ENCODE measurements at regions not wholly inside any gene's neighbourhood (a gene's known extent, or its start where the extent isn't known, plus 50 kb on each side); places are given as distances from the start of the nearest gene placed in this dataset.

DNA sequence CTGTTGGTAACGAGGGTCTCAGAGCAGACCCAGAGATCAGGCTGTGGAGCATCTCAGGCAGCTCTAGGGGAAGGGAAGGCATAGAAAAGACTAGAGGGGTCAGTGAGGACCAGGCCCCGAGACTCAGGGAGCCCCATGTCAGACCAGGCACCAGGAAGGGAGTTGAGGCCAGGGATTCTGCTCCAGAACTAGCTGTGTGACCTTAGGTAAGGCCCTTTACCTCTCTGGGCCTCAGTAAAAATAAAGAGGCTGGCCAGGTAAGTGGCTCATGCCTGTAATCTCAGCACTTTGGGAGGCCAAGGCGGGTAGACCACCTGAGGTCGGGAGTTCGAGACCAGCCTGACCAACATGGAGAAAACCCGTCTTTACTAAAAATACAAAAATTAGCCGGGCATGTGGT lies 176.4 kb upstream of the IER5L start:
- no peak overlapping the region for H3K4me3 ChIP-seq (ENCODE audit: low read length)

DNA sequence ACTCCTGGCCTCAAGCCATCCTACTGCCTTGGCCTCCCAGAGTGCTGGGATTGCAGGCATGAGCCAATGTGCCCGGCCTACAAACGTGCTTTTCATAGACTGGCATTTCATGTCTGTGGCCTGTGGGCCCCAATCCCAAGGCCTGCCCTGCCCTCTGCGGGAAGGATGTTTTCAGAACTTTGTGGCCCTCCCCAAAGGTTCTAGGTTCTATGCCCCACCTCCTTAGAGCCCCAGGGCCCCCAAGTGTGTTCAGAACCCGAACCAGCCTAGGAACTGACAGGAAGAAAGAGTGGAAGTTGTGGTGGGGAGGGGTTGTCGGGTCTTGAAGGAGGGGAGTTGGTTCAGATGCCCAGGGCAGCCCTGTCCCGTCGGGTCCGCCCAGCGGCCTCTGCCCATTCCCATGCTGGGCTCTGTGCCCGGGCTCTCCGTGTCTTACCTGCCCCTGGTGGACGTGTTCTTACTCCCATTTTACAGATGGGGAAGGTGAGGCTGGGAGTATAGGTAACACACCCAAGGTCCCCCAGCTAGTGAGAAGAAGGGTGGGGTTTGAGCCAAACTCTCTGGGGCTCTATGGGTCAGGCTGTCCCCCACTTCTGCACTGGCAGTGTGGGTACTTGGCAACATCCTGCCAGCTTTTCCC lies 175.8 kb upstream of the IER5L start:
- Histone ChIP-seq H3K9me3 (ENCODE audit: control insufficient read depth, insufficient read depth, low read length) (no peaks in the 10 kb centered on the region), H3K79me2 (ENCODE audit: control insufficient read depth, low read length) (no peaks in the 10 kb centered on the region), H3K9me2 (replicated peaks; ENCODE audit: control insufficient read depth, low read length) (no peaks in the 10 kb centered on the region), H3K36me3 (ENCODE audit: control insufficient read depth, low read length) (no peaks in the 10 kb centered on the region), H3K4me3 (ENCODE audit: low read length) (no peak overlapping the region), H3F3A (ENCODE audit: control insufficient read depth, insufficient read depth) (no peaks in the 10 kb centered on the region), H3K27me3 (ENCODE audit: control insufficient read depth, low read length) (no peaks in the 10 kb centered on the region), H3K4me2 (ENCODE audit: low read length) (no peak overlapping the region), H3K27ac (ENCODE audit: low read depth, low read length) (no peak overlapping the region), H4K20me1 (ENCODE audit: control insufficient read depth, insufficient read depth, low read depth, low read length) (no peaks in the 10 kb centered on the region), H3K4me1 (ENCODE audit: control insufficient read depth, low read length) (no peaks in the 10 kb centered on the region)
- TF ChIP-seq EZH2phosphoT487 (IDR thresholded peaks at IDR 0.05; ENCODE audit: borderline replicate concordance, low read length) = no peak
- TF ChIP-seq, protein P1, sequence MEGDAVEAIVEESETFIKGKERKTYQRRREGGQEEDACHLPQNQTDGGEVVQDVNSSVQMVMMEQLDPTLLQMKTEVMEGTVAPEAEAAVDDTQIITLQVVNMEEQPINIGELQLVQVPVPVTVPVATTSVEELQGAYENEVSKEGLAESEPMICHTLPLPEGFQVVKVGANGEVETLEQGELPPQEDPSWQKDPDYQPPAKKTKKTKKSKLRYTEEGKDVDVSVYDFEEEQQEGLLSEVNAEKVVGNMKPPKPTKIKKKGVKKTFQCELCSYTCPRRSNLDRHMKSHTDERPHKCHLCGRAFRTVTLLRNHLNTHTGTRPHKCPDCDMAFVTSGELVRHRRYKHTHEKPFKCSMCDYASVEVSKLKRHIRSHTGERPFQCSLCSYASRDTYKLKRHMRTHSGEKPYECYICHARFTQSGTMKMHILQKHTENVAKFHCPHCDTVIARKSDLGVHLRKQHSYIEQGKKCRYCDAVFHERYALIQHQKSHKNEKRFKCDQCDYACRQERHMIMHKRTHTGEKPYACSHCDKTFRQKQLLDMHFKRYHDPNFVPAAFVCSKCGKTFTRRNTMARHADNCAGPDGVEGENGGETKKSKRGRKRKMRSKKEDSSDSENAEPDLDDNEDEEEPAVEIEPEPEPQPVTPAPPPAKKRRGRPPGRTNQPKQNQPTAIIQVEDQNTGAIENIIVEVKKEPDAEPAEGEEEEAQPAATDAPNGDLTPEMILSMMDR (IDR thresholded peaks at IDR 0.05; ENCODE audit: low read depth, low read length, poor library complexity, severe bottlenecking) = no peak

More for the DNA sequence above, 176.4 kb upstream of the IER5L start:
- Histone ChIP-seq H3K9me2 (replicated peaks; ENCODE audit: control insufficient read depth, low read length) (no peaks in the 10 kb centered on the region), H3F3A (ENCODE audit: control insufficient read depth, insufficient read depth) (no peaks in the 10 kb centered on the region), H3K27ac (ENCODE audit: low read depth, low read length) (no peak overlapping the region), H4K20me1 (ENCODE audit: control insufficient read depth, insufficient read depth, low read depth, low read length) (no peaks in the 10 kb centered on the region), H3K4me2 (ENCODE audit: low read length) (no peak overlapping the region), H3K27me3 (ENCODE audit: control insufficient read depth, low read length) (no peaks in the 10 kb centered on the region; the same call in 1 of the 2 replicates), H3K36me3 (ENCODE audit: control insufficient read depth, low read length) (no peaks in the 10 kb centered on the region), H3K9me3 (ENCODE audit: control insufficient read depth, insufficient read depth, low read length) (no peaks in the 10 kb centered on the region), H3K79me2 (ENCODE audit: control insufficient read depth, low read length) (no peaks in the 10 kb centered on the region), H3K4me1 (ENCODE audit: control insufficient read depth, low read length) (no peaks in the 10 kb centered on the region)
- TF ChIP-seq, protein P1 (IDR thresholded peaks at IDR 0.05; ENCODE audit: low read depth, low read length, poor library complexity, severe bottlenecking) = no peak
- TF ChIP-seq EZH2phosphoT487 (IDR thresholded peaks at IDR 0.05; ENCODE audit: borderline replicate concordance, low read length) = no peak

GRCh38 chr9:129352146-129352865 lies 174.2 kb upstream of the IER5L start:
- no peaks in the 10 kb centered on the region for H3K9me3 ChIP-seq (ENCODE audit: control insufficient read depth, insufficient read depth, low read length)
- H3K4me2 ChIP-seq (ENCODE audit: low read length) = no peak overlapping the region
- no peak for TF ChIP-seq EZH2phosphoT487 (IDR thresholded peaks at IDR 0.05; ENCODE audit: borderline replicate concordance, low read length)
- TF ChIP-seq, protein P1 (IDR thresholded peaks at IDR 0.05; ENCODE audit: low read depth, low read length, poor library complexity, severe bottlenecking) = no peak
- H3K27ac ChIP-seq (ENCODE audit: low read depth, low read length) = no peak overlapping the region
- no peaks in the 10 kb centered on the region for H3K36me3 ChIP-seq (ENCODE audit: control insufficient read depth, low read length)
- no peaks in the 10 kb centered on the region for H3K4me1 ChIP-seq (ENCODE audit: control insufficient read depth, low read length)
- no peaks in the 10 kb centered on the region for H3K9me2 ChIP-seq (replicated peaks; ENCODE audit: control insufficient read depth, low read length)
- H4K20me1 ChIP-seq (ENCODE audit: control insufficient read depth, insufficient read depth, low read depth, low read length) = no peaks in the 10 kb centered on the region
- no peaks in the 10 kb centered on the region for H3F3A ChIP-seq (ENCODE audit: control insufficient read depth, insufficient read depth)
- no peaks in the 10 kb centered on the region for H3K79me2 ChIP-seq (ENCODE audit: control insufficient read depth, low read length)
- H3K4me3 ChIP-seq (ENCODE audit: low read length) = no peak overlapping the region
- no peaks in the 10 kb centered on the region for H3K27me3 ChIP-seq (ENCODE audit: control insufficient read depth, low read length)

Data from DOHH2 (cell line).